ENCODE measurements at regions not wholly inside any gene's neighbourhood (a gene's known extent, or its start where the extent isn't known, plus 50 kb on each side); places are given as distances from the start of the nearest gene placed in this dataset.

- no peak for DNase-seq (ENCODE audit: low read depth in 4 of 4, low spot score in 3 of 4)
Observed at GRCh38 chr12:97173688-97174410, 266.8 kb downstream of the NEDD1 start.

DNA sequence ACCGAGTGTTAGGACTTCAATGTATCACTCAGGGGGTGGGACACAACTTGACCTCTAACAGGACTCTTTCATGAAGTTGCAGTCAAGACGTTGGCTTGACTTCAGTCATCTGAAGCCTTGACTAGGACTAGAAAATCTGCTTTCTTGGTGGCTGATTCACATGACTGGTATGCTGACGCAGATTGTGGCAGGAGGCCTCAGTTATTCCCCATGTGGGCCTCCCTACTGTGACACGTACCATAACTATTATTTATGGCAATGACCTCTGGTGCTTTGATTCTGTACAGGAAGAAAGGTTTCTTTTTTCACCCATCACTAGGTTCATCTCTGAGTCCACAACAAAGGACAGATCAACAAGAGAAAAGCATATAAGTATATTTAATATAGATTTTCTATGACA, 270.4 kb downstream of the NEDD1 start:
- no peak for DNase-seq (ENCODE audit: low read depth in 4 of 4, low spot score in 3 of 4)

GRCh38 chr12:97181571-97182265, 274.7 kb downstream of the NEDD1 start:
- no peak for DNase-seq (ENCODE audit: low read depth in 4 of 4, low spot score in 3 of 4)

GRCh38 chr12:97182769-97183168, 275.7 kb downstream of the NEDD1 start:
- DNase-seq (ENCODE audit: low read depth in 4 of 4, low spot score in 3 of 4), result no peak

GRCh38 chr12:97184127-97184773, 277.2 kb downstream of the NEDD1 start:
- no peak for DNase-seq (ENCODE audit: low read depth in 4 of 4, low spot score in 3 of 4)

DNA sequence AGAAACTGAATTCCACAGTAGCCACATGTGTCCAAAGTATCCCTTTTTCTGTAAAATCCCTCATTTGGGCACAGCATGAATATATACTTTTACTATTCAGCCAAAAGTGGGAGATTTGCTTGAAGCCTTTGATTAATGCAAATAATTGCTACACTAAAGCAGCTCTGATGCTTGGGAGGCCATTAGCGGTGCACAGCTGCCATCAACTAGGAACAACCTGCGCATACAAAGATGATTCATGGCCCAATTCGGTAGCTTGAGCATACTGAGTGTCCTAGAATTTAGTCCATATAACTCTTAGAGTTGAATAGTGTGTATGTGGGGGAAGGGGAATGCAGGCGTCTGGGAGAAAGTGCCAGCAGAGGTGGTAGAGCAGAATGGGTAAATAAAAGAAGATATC, 277.0 kb upstream of the RMST start:
- no peak for DNase-seq (ENCODE audit: low read depth in 4 of 4, low spot score in 3 of 4)

- DNase-seq (ENCODE audit: low read depth in 4 of 4, low spot score in 3 of 4), result no peak
Observed at GRCh38 chr12:97194546-97194945, 268.1 kb upstream of the RMST start.

GRCh38 chr12:97200181-97200580, 262.4 kb upstream of the RMST start:
- peak in 2 of 4 donors; percentile 2 to 21 for DNase-seq (ENCODE audit: low read depth in 4 of 4, low spot score in 3 of 4)

DNA sequence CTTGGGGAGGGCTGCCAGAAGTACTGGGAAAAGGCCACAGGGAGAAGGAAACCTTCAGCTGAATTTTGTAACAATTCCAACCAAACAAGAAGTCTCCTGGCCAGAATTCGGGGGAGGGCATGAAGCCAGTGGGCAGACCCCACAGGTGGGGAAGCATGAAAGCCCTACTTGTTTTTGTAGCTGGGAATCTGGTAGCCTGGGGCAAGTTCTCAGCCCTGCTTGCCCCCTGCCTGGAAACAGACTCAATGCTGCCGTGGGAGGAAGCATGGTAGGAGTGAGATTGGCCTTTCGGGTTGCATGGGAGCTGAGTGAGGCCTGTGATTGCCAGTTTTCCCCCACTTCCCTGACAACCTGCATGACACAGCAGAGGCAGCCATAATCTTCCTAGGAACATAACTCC, 259.2 kb upstream of the RMST start:
- DNase-seq (ENCODE audit: low read depth in 4 of 4, low spot score in 3 of 4), result no peak

DNA sequence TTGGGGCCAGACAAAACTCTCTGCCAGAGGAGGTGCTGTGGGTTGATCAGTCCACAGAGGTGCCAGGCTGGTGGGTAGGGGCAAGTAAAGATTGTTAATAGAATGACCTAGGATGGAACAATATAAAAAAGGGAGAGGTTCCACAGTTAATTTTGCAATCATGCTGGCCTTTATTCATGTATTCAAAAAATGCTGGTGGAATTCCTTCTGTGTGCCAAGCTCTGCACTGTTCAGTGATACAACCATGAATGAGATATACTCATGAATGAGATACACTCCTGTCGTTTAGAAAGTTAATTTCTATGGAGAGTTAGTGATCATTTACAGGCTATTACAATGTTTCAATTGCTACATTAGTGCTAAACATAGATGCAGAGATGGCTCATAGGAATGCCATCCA, 252.6 kb upstream of the RMST start:
- DNase-seq (ENCODE audit: low read depth in 4 of 4, low spot score in 3 of 4), result no peak

DNA sequence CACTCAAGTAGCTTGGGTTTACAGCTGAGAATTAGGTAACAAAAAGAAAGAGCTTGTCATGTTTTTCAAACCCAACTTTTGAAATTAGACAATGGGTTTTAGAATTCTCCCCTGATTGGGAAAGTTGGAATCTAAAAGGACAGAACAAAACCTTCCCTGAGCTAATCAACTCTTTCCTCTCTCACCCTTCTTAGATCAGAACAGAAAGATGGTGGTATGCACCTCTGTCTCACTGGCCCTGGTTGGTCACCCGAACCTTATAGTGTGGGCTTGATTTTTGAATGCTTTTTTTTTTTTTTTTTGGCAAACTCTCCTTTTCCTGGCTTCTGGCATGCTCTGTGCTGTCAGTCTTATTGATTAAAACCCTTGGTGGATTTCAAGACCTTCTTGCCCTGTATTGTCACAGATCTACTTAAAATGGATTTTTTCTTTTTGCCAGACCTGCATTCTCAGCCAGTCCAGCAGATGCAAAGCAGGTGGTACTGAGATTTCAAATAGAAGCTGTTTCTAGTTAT, 251.1 kb upstream of the RMST start:
- no peak for DNase-seq (ENCODE audit: low read depth in 4 of 4, low spot score in 3 of 4)

GRCh38 chr12:97216848-97217247, 245.8 kb upstream of the RMST start:
- DNase-seq (ENCODE audit: low read depth in 4 of 4, low spot score in 3 of 4), result no peak

GRCh38 chr12:97222391-97222790, 240.2 kb upstream of the RMST start:
- DNase-seq (ENCODE audit: low read depth in 4 of 4, low spot score in 3 of 4), result no peak

- no peak for DNase-seq (ENCODE audit: low read depth in 4 of 4, low spot score in 3 of 4)
Observed at GRCh38 chr12:97223419-97223818, 239.2 kb upstream of the RMST start.

DNA sequence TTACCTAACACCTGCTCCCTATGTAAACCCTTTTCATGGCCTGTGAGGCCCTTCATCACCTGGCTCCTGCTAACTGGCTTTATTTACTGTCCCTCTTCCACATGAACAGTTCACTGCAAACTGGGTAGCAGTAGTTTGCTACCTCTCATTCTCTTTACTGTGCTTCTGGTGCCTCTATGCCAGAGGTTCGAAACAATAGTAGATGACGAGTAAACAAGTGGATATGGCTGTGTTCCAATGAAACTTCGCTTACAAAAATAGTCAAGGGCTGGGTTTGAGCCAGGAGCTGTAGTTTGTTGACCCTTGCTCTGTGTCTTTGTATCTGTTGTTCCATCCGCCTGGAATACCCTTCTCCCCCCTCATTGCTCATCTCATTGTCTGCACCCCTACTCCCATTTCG, 233.6 kb upstream of the RMST start:
- DNase-seq (ENCODE audit: low read depth in 4 of 4, low spot score in 3 of 4), result no peak

GRCh38 chr12:97235102-97235501, 227.5 kb upstream of the RMST start:
- peak in 2 of 4 donors; percentile 5 to 36 for DNase-seq (ENCODE audit: low read depth in 4 of 4, low spot score in 3 of 4)

GRCh38 chr12:97246368-97246767, 216.2 kb upstream of the RMST start:
- DNase-seq (ENCODE audit: low read depth in 4 of 4, low spot score in 3 of 4), result no peak

DNA sequence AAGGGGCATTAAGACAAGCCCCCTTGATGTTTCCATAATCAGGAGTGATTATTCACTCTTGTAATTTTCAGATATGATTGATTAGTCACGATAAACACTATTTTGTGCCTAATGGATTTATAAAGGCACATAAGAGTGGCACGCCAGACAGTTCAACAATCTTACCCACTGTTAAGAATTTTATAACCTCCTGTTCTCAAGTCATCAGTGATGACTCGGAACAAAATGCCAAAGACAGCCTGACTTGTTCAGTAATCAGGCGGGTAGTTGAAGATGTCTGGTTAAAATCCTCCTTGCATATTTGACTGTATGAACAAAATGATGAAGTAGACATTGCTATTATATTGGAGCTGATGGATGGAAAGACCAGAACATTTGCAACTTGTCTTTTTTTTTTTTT, 212.1 kb upstream of the RMST start:
- no peak for DNase-seq (ENCODE audit: low read depth in 4 of 4, low spot score in 3 of 4)

DNA sequence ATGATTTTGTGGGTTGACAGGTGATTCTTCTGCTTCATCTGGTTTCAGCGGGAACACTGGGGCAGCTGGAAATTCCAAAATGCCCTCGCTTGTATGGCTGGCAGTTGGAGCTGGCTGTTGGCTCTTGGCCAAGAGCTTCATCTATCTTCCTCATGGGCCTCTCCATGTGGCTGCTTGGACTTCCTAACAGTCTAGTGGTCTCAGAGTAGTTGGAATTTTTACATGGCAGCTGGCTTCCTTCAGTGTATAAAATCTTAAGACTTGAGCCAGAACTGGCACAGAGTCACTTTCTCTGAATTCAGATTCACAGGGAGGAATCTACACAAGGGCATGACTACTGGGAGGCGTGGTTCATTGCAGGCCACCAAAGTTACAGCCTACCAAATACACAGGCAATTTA, 204.9 kb upstream of the RMST start:
- DNase-seq (ENCODE audit: low read depth in 4 of 4, low spot score in 3 of 4), result no peak

DNA sequence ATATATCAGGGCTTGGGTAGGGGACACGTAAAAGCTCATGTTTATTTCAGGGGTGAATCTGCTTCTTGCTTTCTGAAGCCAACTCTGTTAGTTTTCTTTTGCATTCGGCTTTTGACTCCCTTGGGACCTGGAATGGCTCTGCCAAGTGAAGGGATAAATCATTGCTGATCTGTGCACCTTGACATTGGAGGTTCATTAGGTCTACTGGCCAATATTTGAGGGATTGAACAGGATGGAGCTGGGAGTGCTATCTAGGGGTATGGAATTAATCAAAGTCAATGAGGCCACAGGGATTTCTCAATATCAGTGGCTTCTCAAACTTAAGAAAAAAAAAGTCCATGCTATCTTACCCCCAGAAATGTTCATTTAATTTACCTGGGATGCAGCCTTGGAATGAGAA, 203.5 kb upstream of the RMST start:
- DNase-seq (ENCODE audit: low read depth in 4 of 4, low spot score in 3 of 4), result no peak

- no peak for DNase-seq (ENCODE audit: low read depth in 4 of 4, low spot score in 3 of 4)
Observed at GRCh38 chr12:97260786-97261185, 201.8 kb upstream of the RMST start.

GRCh38 chr12:97267166-97267565, 195.4 kb upstream of the RMST start:
- no peak for DNase-seq (ENCODE audit: low read depth in 4 of 4, low spot score in 3 of 4)
